ENCODE measurements at regions not wholly inside any gene's neighbourhood (a gene's known extent, or its start where the extent isn't known, plus 50 kb on each side); places are given as distances from the start of the nearest gene placed in this dataset.
A peak's percentile ranks its signal among the peaks of the same experiment; 100 is the strongest.

DNA sequence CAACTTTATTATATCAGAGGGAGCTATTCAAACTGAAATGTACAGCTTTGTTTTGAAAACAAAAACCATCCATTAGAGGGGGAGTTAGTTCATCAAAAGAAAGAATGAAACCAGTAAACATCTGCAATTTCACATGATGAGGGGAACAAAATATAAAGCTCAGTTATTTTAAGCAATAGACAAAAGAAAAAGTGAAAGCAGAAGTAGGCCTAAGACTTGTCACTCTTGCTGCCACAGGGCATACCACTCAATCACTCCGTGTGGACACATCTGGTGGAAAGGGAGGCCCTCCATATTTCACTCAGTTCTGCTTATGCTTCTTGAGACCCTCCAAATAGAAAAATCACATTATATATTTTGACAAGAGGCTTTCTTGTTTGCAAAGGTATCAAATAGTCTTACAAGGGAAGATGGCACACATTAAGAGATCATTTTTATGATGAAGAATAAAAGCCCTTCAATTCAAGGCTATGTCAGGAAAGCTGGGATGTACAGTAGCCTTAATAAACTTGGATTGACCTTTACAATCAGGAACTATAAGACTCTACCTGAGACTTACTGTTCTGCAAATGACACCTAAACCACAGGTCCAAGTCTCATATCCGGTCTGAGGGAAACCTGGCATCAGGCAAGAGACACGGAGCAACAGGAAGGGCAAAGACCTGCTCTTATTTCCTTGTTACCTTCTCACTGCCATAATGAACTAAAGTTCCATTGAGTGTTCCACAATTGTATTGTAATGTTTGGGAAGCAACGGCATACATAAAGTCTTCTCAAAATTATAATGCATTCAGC is 222.5 kb upstream of the GRIP1 start:
- H3K27ac Mint-ChIP-seq, result peak overlapping the region; percentile 17
- no peaks in the 10 kb centered on the region for H3K9me3 Mint-ChIP-seq
- intact Hi-C loops (cut with micrococcal nuclease), result loop anchor here (5.0 kb wide), 5 partner anchors 121 to 541 kb away; partner anchors contain the start of gene CAND1
- H3K4me1 Mint-ChIP-seq (ENCODE audit: low read depth), result peaks cover 35% of the 10 kb centered on the region
- no peak for DNase-seq
- no peaks in the 10 kb centered on the region for H3K27me3 Mint-ChIP-seq (ENCODE audit: low read depth)
- no peak overlapping the region for H3K4me3 Mint-ChIP-seq
- no peaks in the 10 kb centered on the region for H3K36me3 Mint-ChIP-seq (ENCODE audit: low read depth)
- CTCF ChIA-PET, result interaction anchor here (0.6 to 1.8 kb wide), 2 partner anchors 41 to 1155 kb away, joined by 3 to 8 read pairs; no protein-coding TSS in a partner anchor

DNA sequence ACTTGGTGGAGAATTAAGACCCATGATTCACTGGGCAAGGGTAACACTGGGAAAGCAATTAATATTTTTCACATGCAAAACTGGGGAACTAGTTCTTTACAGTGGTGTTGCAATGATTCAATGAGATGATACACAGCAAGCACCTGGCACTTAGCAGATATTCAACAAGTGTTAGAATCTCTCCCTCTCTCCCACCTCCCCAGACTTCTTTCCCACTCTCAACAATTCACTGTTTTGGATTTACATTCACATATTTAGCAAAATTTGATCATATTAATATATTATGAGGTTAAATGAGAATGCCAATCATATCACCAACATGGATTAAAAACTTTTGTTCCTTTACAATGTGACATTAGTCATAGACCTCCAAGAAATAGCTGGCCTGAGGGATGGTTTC is 223.1 kb upstream of the GRIP1 start:
- Mint-ChIP-seq H3K36me3 (ENCODE audit: low read depth) (no peaks in the 10 kb centered on the region), H3K9me3 (no peaks in the 10 kb centered on the region), H3K27ac (no peak overlapping the region), H3K4me1 (ENCODE audit: low read depth) (peaks cover 35% of the 10 kb centered on the region), H3K27me3 (ENCODE audit: low read depth) (no peaks in the 10 kb centered on the region), H3K4me3 (no peak overlapping the region)
- CTCF ChIA-PET, result interaction anchor here (0.6 to 1.8 kb wide), 2 partner anchors 42 to 1156 kb away, joined by 3 to 8 read pairs; no protein-coding TSS in a partner anchor
- intact Hi-C loops (cut with micrococcal nuclease), result loop anchor here (5.0 kb wide), 5 partner anchors 120 to 540 kb away; partner anchors contain the start of gene CAND1
- no peak for DNase-seq

DNA sequence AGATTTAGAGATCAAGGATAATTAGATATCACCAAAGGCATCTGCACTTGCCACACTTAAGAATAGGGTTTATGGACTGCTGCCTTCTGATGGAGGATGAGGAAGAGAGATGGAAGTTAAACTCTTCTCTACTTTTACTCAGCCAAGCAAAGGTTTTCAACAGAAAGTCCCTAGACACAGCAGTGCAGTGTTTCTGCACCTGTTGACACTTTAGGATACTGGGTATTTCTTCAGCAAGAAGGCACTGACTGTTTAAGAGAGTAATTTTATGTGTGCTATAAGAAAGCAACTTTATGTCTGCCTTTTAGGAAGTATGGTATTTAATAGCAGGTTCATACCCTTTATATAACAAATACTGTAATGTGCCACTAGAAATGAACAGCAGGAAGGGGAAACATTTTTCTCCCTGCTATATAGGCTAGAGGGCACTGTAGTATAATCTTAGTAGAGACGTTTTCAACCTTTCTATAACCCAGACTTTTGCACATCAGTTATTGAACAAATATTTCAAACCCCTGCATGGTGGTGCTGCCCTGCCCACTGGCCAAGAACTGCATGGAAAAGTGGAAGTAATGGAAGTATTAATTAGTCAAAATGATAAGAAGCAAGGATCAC is 225.0 kb upstream of the GRIP1 start:
- CTCF ChIA-PET, result no interaction called here
- H3K4me3 Mint-ChIP-seq, result no peak overlapping the region
- no peak for DNase-seq
- intact Hi-C loops (cut with micrococcal nuclease), result loop anchor here (2.0 to 5.0 kb wide), 8 partner anchors 118 to 1039 kb away; partner anchors contain the start of gene CAND1
- no peaks in the 10 kb centered on the region for H3K9me3 Mint-ChIP-seq
- H3K27me3 Mint-ChIP-seq (ENCODE audit: low read depth), result no peaks in the 10 kb centered on the region
- H3K36me3 Mint-ChIP-seq (ENCODE audit: low read depth), result no peaks in the 10 kb centered on the region
- H3K27ac Mint-ChIP-seq, result no peak overlapping the region
- peaks cover 32% of the 10 kb centered on the region for H3K4me1 Mint-ChIP-seq (ENCODE audit: low read depth)

DNA sequence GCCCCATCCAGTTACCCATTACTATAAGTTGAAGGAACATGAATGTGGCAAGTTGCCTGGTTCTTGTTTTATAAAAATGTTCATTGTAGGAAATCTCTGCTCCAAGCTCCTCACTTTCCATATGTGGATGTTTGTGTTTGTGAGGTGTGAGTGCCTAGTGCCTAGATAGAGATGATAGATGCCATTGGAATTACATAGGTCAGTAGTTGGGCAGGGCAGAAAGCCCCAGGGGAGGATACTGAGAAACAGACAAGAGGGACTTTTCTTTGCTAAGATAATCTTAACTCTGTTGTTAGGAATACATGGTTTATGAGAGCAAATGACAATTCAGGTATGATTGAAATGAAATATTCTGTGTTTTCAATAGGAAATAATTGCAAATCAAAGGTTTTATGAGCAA is 226.3 kb upstream of the GRIP1 start:
- DNase-seq, result no peak
- no peak overlapping the region for H3K4me3 Mint-ChIP-seq
- no peaks in the 10 kb centered on the region for H3K36me3 Mint-ChIP-seq (ENCODE audit: low read depth)
- H3K27me3 Mint-ChIP-seq (ENCODE audit: low read depth), result no peaks in the 10 kb centered on the region
- CTCF ChIA-PET, result interaction anchor here (0.9 kb wide), 1 partner anchor 59 kb away, joined by 3 read pairs; no protein-coding TSS in a partner anchor
- intact Hi-C loops (cut with micrococcal nuclease), result loop anchor here (2.0 kb wide), 3 partner anchors 162 to 1038 kb away; no protein-coding TSS in a partner anchor
- H3K9me3 Mint-ChIP-seq, result no peaks in the 10 kb centered on the region
- H3K4me1 Mint-ChIP-seq (ENCODE audit: low read depth), result peaks cover 29% of the 10 kb centered on the region
- no peak overlapping the region for H3K27ac Mint-ChIP-seq

GRCh38 chr12:66910366-66910974 is 231.6 kb upstream of the GRIP1 start:
- H3K9me3 Mint-ChIP-seq, result peaks cover 5% of the 10 kb centered on the region
- no peak for DNase-seq
- CTCF ChIA-PET, result interaction anchor here (1.1 kb wide), 1 partner anchor 10 kb away, joined by 3 read pairs; no protein-coding TSS in a partner anchor
- H3K27ac Mint-ChIP-seq, result no peak overlapping the region
- H3K4me1 Mint-ChIP-seq (ENCODE audit: low read depth), result peaks cover 21% of the 10 kb centered on the region
- H3K27me3 Mint-ChIP-seq (ENCODE audit: low read depth), result no peaks in the 10 kb centered on the region
- H3K36me3 Mint-ChIP-seq (ENCODE audit: low read depth), result no peaks in the 10 kb centered on the region
- intact Hi-C loops (cut with micrococcal nuclease), result loop anchor here (1.0 to 2.0 kb wide), 2 partner anchors 19 to 54 kb away; no protein-coding TSS in a partner anchor
- H3K4me3 Mint-ChIP-seq, result no peak overlapping the region

- DNase-seq, result no peak
- intact Hi-C loops (cut with micrococcal nuclease), result no loop called here
- H3K4me1 Mint-ChIP-seq (ENCODE audit: low read depth), result peaks cover 24% of the 10 kb centered on the region
- H3K27me3 Mint-ChIP-seq (ENCODE audit: low read depth), result no peaks in the 10 kb centered on the region
- H3K27ac Mint-ChIP-seq, result no peak overlapping the region
- H3K9me3 Mint-ChIP-seq, result peaks cover 5% of the 10 kb centered on the region
- no peak overlapping the region for H3K4me3 Mint-ChIP-seq
- no peaks in the 10 kb centered on the region for H3K36me3 Mint-ChIP-seq (ENCODE audit: low read depth)
- CTCF ChIA-PET, result no interaction called here
These were observed 236.5 kb upstream of the GRIP1 start for GRCh38 chr12:66915306-66915904.

- Mint-ChIP-seq H3K36me3 (ENCODE audit: low read depth) (no peaks in the 10 kb centered on the region), H3K9me3 (peaks cover 5% of the 10 kb centered on the region), H3K27me3 (ENCODE audit: low read depth) (no peaks in the 10 kb centered on the region), H3K27ac (no peak overlapping the region), H3K4me3 (no peak overlapping the region), H3K4me1 (ENCODE audit: low read depth) (peaks cover 17% of the 10 kb centered on the region)
- intact Hi-C loops (cut with micrococcal nuclease), result no loop called here
- no peak for DNase-seq
- CTCF ChIA-PET, result no interaction called here
These were observed 237.3 kb upstream of the GRIP1 start for GRCh38 chr12:66916189-66916588.

GRCh38 chr12:66919466-66919865 is 240.6 kb upstream of the GRIP1 start:
- Mint-ChIP-seq H3K27me3 (ENCODE audit: low read depth) (no peaks in the 10 kb centered on the region), H3K36me3 (ENCODE audit: low read depth) (no peaks in the 10 kb centered on the region), H3K9me3 (no peaks in the 10 kb centered on the region), H3K4me1 (ENCODE audit: low read depth) (peaks cover 17% of the 10 kb centered on the region), H3K4me3 (no peak overlapping the region), H3K27ac (no peak overlapping the region)
- no peak for DNase-seq
- intact Hi-C loops (cut with micrococcal nuclease), result no loop called here
- CTCF ChIA-PET, result interaction anchor here (0.9 kb wide), 1 partner anchor 9 kb away, joined by 3 read pairs; no protein-coding TSS in a partner anchor

DNA sequence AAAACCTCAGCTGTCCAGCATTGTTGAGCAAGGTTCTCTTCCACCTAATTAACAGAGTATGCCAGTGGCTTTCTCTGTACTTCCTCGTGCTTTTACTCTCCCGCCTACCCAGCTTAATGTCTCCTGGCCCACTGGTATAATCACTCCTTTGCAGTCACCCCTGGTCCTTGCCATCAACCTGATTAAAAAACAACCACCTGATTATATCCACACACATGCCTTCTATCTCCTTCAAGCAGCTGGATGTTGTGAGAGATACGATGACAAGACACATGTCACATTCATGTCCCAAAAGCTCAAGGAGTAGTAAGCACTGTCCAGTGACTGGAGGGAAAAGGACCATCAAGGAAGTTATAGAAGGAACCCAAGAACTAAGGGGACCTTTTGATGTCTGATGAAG is 241.3 kb upstream of the GRIP1 start:
- CTCF ChIA-PET, result interaction anchor here (0.9 kb wide), 1 partner anchor 9 kb away, joined by 3 read pairs; no protein-coding TSS in a partner anchor
- no peak for DNase-seq
- Mint-ChIP-seq H3K4me1 (ENCODE audit: low read depth) (peaks cover 18% of the 10 kb centered on the region), H3K36me3 (ENCODE audit: low read depth) (no peaks in the 10 kb centered on the region), H3K27me3 (ENCODE audit: low read depth) (no peaks in the 10 kb centered on the region), H3K4me3 (no peak overlapping the region), H3K27ac (no peak overlapping the region), H3K9me3 (no peaks in the 10 kb centered on the region)
- intact Hi-C loops (cut with micrococcal nuclease), result no loop called here

- Mint-ChIP-seq H3K36me3 (ENCODE audit: low read depth) (no peaks in the 10 kb centered on the region), H3K9me3 (no peaks in the 10 kb centered on the region), H3K4me3 (no peak overlapping the region), H3K27ac (no peak overlapping the region), H3K27me3 (ENCODE audit: low read depth) (no peaks in the 10 kb centered on the region), H3K4me1 (ENCODE audit: low read depth) (peaks cover 15% of the 10 kb centered on the region)
- DNase-seq, result no peak
- CTCF ChIA-PET, result no interaction called here
- intact Hi-C loops (cut with micrococcal nuclease), result no loop called here
These were observed 242.3 kb upstream of the GRIP1 start for GRCh38 chr12:66921151-66921550.

DNA sequence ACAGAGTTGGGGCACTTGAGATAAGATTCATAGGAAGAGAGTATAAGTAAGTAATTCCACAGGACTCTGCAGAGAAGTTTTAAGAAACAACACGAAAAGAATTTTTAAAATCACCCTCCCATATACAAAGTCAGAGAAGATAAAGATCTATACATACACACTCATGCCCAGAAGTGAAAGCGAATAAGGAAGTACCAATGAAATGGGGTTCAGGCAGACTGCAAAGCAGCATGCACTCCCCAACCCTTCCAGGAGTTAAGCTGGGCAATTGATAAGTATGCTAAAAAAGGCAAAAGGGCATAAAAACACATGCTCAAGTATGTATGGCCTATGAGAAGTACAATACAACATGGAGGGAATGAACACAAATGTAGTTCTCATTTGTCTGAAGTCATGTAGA is 246.2 kb upstream of the GRIP1 start:
- no peak for DNase-seq
- Mint-ChIP-seq H3K27me3 (ENCODE audit: low read depth) (no peaks in the 10 kb centered on the region), H3K27ac (no peak overlapping the region), H3K9me3 (no peaks in the 10 kb centered on the region), H3K4me1 (ENCODE audit: low read depth) (peaks cover 17% of the 10 kb centered on the region), H3K36me3 (ENCODE audit: low read depth) (no peaks in the 10 kb centered on the region), H3K4me3 (no peak overlapping the region)
- CTCF ChIA-PET, result no interaction called here
- intact Hi-C loops (cut with micrococcal nuclease), result no loop called here

DNA sequence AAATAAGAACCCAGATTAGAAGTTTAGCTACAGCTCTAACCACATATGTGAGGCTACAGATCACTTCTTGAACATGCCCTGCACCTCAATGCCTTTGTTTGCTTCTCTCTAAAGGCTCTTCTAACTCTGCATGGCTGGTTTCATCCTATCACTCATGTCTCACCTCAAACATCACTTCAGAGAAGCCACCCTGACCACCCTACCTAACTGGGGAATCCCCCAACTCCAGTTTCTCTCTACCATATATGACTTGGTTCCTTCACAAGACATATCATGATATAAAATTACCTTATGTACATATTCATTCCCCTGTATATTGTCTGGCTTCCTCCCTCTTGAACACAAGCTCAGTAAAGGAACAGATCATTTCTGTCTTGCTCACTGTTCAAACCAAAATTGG is 250.2 kb upstream of the GRIP1 start:
- DNase-seq, result peak; percentile 58
- peaks cover 17% of the 10 kb centered on the region for H3K4me1 Mint-ChIP-seq (ENCODE audit: low read depth)

More for the DNA sequence above, 250.2 kb upstream of the GRIP1 start:
- Mint-ChIP-seq H3K4me3 (no peak overlapping the region), H3K27ac (no peak overlapping the region), H3K27me3 (ENCODE audit: low read depth) (no peaks in the 10 kb centered on the region), H3K9me3 (no peaks in the 10 kb centered on the region), H3K36me3 (ENCODE audit: low read depth) (no peaks in the 10 kb centered on the region)
- intact Hi-C loops (cut with micrococcal nuclease), result loop anchor here (1.0 kb wide), 2 partner anchors 18 to 19 kb away; no protein-coding TSS in a partner anchor
- CTCF ChIA-PET, result no interaction called here

Data from activated naive CD4-positive, alpha-beta T cell treated with anti-CD3 and anti-CD28 coated beads for 36 hours (primary cell).